ENCODE measurements at regions not wholly inside any gene's neighbourhood (a gene's known extent, or its start where the extent isn't known, plus 50 kb on each side); places are given as distances from the start of the nearest gene placed in this dataset.

DNA sequence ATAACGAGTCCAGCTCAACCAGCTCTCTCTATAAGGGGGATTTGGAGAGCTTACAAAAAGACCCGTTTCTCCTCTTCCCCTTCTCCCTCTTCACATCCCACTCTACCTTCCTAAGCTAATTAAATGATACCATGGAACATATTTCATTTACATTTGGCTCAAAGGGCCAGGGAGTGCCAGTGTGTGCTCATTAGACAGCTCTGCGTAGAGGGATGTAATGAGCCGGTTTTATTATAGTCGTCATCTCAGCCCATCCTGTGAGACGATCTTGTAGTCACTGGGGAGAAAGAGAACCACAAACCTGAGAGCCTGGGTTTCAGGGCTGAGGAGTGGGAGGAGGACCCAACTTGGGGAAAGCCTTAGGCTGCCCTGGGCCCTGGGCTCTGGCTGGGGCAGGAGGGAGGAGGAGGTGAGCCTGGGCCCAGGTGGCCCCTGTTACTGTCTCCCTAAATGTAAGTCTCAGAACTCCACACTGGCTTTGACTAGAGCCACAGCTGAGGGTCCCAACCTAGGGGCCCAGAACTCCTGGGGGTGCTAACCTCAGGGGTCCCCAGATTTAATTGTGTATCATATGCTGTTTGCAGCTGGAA lies 354.6 kb downstream of the MATN1 start:
- no peaks in the 10 kb centered on the region for H3K36me3 ChIP-seq (ENCODE audit: insufficient read depth, low read length)
- peaks cover 2% of the 10 kb centered on the region for H3K27me3 ChIP-seq (ENCODE audit: insufficient read depth, low read length)
- no peak for TF ChIP-seq EZH2 (IDR thresholded peaks at IDR 0.05; ENCODE audit: insufficient read depth, low read length)
- TF ChIP-seq, protein P1, sequence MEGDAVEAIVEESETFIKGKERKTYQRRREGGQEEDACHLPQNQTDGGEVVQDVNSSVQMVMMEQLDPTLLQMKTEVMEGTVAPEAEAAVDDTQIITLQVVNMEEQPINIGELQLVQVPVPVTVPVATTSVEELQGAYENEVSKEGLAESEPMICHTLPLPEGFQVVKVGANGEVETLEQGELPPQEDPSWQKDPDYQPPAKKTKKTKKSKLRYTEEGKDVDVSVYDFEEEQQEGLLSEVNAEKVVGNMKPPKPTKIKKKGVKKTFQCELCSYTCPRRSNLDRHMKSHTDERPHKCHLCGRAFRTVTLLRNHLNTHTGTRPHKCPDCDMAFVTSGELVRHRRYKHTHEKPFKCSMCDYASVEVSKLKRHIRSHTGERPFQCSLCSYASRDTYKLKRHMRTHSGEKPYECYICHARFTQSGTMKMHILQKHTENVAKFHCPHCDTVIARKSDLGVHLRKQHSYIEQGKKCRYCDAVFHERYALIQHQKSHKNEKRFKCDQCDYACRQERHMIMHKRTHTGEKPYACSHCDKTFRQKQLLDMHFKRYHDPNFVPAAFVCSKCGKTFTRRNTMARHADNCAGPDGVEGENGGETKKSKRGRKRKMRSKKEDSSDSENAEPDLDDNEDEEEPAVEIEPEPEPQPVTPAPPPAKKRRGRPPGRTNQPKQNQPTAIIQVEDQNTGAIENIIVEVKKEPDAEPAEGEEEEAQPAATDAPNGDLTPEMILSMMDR (IDR thresholded peaks at IDR 0.05; ENCODE audit: insufficient read depth, low read depth, low read length), result no peak
- H3K4me1 ChIP-seq (ENCODE audit: insufficient read depth, low read length), result no peaks in the 10 kb centered on the region
- Mint-ChIP-seq H3K4me1 (ENCODE audit: low read depth, unreplicated experiment) (no peaks in the 10 kb centered on the region), H3K27ac (ENCODE audit: unreplicated experiment) (no peak overlapping the region), H3K4me3 (ENCODE audit: unreplicated experiment) (no peak overlapping the region), H3K27me3 (ENCODE audit: low read depth, unreplicated experiment) (peaks cover 44% of the 10 kb centered on the region), H3K36me3 (ENCODE audit: low read depth, unreplicated experiment) (no peaks in the 10 kb centered on the region), H3K9me3 (ENCODE audit: unreplicated experiment) (no peaks in the 10 kb centered on the region)
- H3K27ac ChIP-seq (ENCODE audit: low read depth, low read length), result no peak overlapping the region
- H2AFZ ChIP-seq (ENCODE audit: low read depth, low read length), result no peak overlapping the region
- DNase-seq (ENCODE audit: low read depth) (no peak), FAIRE-seq (no peak)
- H3K9ac ChIP-seq (ENCODE audit: low read length), result no peak overlapping the region
- no peaks in the 10 kb centered on the region for H3K9me3 ChIP-seq (ENCODE audit: insufficient read depth, low read depth, low read length)
- no peaks in the 10 kb centered on the region for H4K20me1 ChIP-seq (ENCODE audit: insufficient read depth, low read length)
- no peak overlapping the region for H3K4me3 ChIP-seq (ENCODE audit: insufficient read depth, low read depth, low read length)
- no peaks in the 10 kb centered on the region for H3K79me2 ChIP-seq (ENCODE audit: insufficient read depth, low read length)
- no peak overlapping the region for H3K4me2 ChIP-seq (ENCODE audit: low read length)

DNA sequence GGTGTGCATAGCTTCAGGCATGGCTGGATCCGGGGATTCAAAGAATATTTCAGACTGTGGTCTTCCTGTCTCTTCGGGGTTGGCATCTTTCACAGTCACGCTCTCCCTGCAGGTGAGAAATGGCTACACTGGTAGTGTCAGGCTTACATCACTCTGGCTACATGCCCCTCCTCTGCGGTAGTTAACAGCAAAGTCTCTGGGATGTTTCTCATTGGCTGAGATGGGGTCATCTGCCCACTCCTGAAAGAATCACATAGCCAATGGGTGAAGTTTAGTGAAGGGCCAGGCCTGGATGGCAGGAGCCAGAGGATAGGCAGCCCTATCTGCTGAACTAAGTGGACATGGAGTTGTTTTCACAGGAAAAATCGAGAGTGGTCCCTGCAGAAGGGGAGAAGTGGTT lies 356.5 kb downstream of the MATN1 start:
- Histone ChIP-seq H3K27me3 (ENCODE audit: insufficient read depth, low read length) (peaks cover 2% of the 10 kb centered on the region), H3K4me3 (ENCODE audit: insufficient read depth, low read depth, low read length) (no peak overlapping the region), H3K36me3 (ENCODE audit: insufficient read depth, low read length) (no peaks in the 10 kb centered on the region), H3K4me2 (ENCODE audit: low read length) (no peak overlapping the region), H3K79me2 (ENCODE audit: insufficient read depth, low read length) (no peaks in the 10 kb centered on the region), H3K4me1 (ENCODE audit: insufficient read depth, low read length) (no peaks in the 10 kb centered on the region), H3K9ac (ENCODE audit: low read length) (no peak overlapping the region), H3K27ac (ENCODE audit: low read depth, low read length) (no peak overlapping the region), H4K20me1 (ENCODE audit: insufficient read depth, low read length) (no peaks in the 10 kb centered on the region), H3K9me3 (ENCODE audit: insufficient read depth, low read depth, low read length) (no peaks in the 10 kb centered on the region), H2AFZ (ENCODE audit: low read depth, low read length) (no peak overlapping the region)
- no peak for FAIRE-seq
- Mint-ChIP-seq H3K27me3 (ENCODE audit: low read depth, unreplicated experiment) (peaks cover 43% of the 10 kb centered on the region), H3K9me3 (ENCODE audit: unreplicated experiment) (no peaks in the 10 kb centered on the region), H3K36me3 (ENCODE audit: low read depth, unreplicated experiment) (no peaks in the 10 kb centered on the region), H3K4me1 (ENCODE audit: low read depth, unreplicated experiment) (no peaks in the 10 kb centered on the region), H3K27ac (ENCODE audit: unreplicated experiment) (no peak overlapping the region), H3K4me3 (ENCODE audit: unreplicated experiment) (no peak overlapping the region)
- no peak for DNase-seq (ENCODE audit: low read depth)
- TF ChIP-seq EZH2 (IDR thresholded peaks at IDR 0.05; ENCODE audit: insufficient read depth, low read length), result no peak
- TF ChIP-seq, protein P1 (IDR thresholded peaks at IDR 0.05; ENCODE audit: insufficient read depth, low read depth, low read length), result no peak

DNA sequence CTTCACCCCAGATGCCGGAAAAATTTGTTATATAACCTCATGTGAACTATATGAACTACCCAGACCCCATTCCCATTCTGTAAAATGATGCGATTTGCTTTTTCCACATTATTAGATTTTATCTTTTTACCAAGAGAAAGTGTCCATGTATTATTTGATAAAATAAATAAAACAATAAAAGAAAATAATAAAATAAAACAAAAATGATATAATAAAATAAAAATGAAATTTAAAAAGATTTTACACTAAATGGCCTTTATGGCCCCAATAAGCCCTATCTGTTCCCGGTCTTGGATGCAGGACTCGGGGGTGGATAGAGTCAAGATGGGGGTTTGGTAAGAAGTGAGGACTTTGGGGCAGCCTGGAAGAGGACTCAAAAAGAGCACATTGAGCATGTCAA lies 357.2 kb downstream of the MATN1 start:
- H3K4me1 ChIP-seq (ENCODE audit: insufficient read depth, low read length), result no peaks in the 10 kb centered on the region

More for the DNA sequence above, 357.2 kb downstream of the MATN1 start:
- no peak overlapping the region for H3K9ac ChIP-seq (ENCODE audit: low read length)
- Mint-ChIP-seq H3K27ac (ENCODE audit: unreplicated experiment) (no peak overlapping the region), H3K9me3 (ENCODE audit: unreplicated experiment) (no peaks in the 10 kb centered on the region), H3K4me1 (ENCODE audit: low read depth, unreplicated experiment) (no peaks in the 10 kb centered on the region), H3K36me3 (ENCODE audit: low read depth, unreplicated experiment) (no peaks in the 10 kb centered on the region), H3K4me3 (ENCODE audit: unreplicated experiment) (no peak overlapping the region), H3K27me3 (ENCODE audit: low read depth, unreplicated experiment) (peaks cover 42% of the 10 kb centered on the region)
- no peak for FAIRE-seq
- H3K4me2 ChIP-seq (ENCODE audit: low read length), result no peak overlapping the region
- no peak overlapping the region for H3K27ac ChIP-seq (ENCODE audit: low read depth, low read length)
- H4K20me1 ChIP-seq (ENCODE audit: insufficient read depth, low read length), result no peaks in the 10 kb centered on the region
- no peak for DNase-seq (ENCODE audit: low read depth)
- no peak overlapping the region for H2AFZ ChIP-seq (ENCODE audit: low read depth, low read length)
- peaks cover 2% of the 10 kb centered on the region for H3K27me3 ChIP-seq (ENCODE audit: insufficient read depth, low read length)
- no peaks in the 10 kb centered on the region for H3K9me3 ChIP-seq (ENCODE audit: insufficient read depth, low read depth, low read length)
- no peaks in the 10 kb centered on the region for H3K36me3 ChIP-seq (ENCODE audit: insufficient read depth, low read length)
- no peaks in the 10 kb centered on the region for H3K79me2 ChIP-seq (ENCODE audit: insufficient read depth, low read length)
- TF ChIP-seq, protein P1 (IDR thresholded peaks at IDR 0.05; ENCODE audit: insufficient read depth, low read depth, low read length), result no peak
- no peak for TF ChIP-seq EZH2 (IDR thresholded peaks at IDR 0.05; ENCODE audit: insufficient read depth, low read length)
- no peak overlapping the region for H3K4me3 ChIP-seq (ENCODE audit: insufficient read depth, low read depth, low read length)
